Right lobe of liver (tissue), 6 donors: ENCODE measurements at regions not wholly inside any gene's neighbourhood (a gene's known extent, or its start where the extent isn't known, plus 50 kb on each side); places are given as distances from the start of the nearest gene placed in this dataset.
"Not testable (repeated sequence)": the region's sequence is repeated elsewhere in the genome, so short reads cannot be mapped to it uniquely, and the experiment has no call there.

Experiments
- ATAC-seq, 4 donors: fragments of 200-7000 bp; cut with Tn5 transposase; one replicate each; pipeline ENCODE4 v1.9.1; 2020; ENCODE audit warnings: mild to moderate bottlenecking in 4 of 4, moderate library complexity in 4 of 4
- DNase-seq, 3 donors: peaks; one replicate each; pipeline ENCODE4 v3.0.0-alpha.2; 2020
- H3K27ac ChIP-seq, 3 donors: fragments of 200-600 bp; one replicate each; pipeline ENCODE4 v1.8.0; 2022
- H3K27me3 ChIP-seq, 2 donors: fragments of 200-600 bp; one replicate each; pipeline ENCODE4 v1.8.0; 2022
- H3K36me3 ChIP-seq, 4 donors: fragments of 200-600 bp; sonication (generic) in 1 of 4; one replicate each; pipeline versions ENCODE4 v1.5.1 to v1.8.0; 2017 to 2022; ENCODE audit warnings: control low read depth in 1 of 4
- H3K4me1 ChIP-seq, 4 donors: fragments of 200-600 bp; sonication (generic) in 1 of 4; one replicate each; pipeline versions ENCODE4 v1.5.1 to v1.8.0; 2017 to 2022; ENCODE audit warnings: control low read depth in 1 of 4
- H3K4me3 ChIP-seq, 3 donors: fragments of 200-600 bp; one replicate each; pipeline ENCODE4 v1.8.0; 2022
- H3K9me3 ChIP-seq, 4 donors: fragments of 200-600 bp; sonication (generic) in 1 of 4; one replicate each; pipeline versions ENCODE4 v1.5.1 to v1.8.0; 2017 to 2022; ENCODE audit warnings: control low read depth in 1 of 4
- CTCF ChIP-seq, 4 donors: fragments of 200-600 bp in 3 of 4; fragments of 450-650 bp in 1 of 4; IDR thresholded peaks; one replicate each; pipeline versions ENCODE4 v1.5.1 to v1.8.0; 2016 to 2022; ENCODE audit warnings: antibody characterized with exemption in 4 of 4, mild to moderate bottlenecking in 2 of 4
- POLR2A ChIP-seq: fragments of 450-650 bp; IDR thresholded peaks from one replicate; pipeline ENCODE4 v1.6.1; 2017; ENCODE audit warnings: antibody characterized with exemption, mild to moderate bottlenecking
- WGBS: methylation state at CpG from one replicate; pipeline ENCODE4 v1.1.6; 2018; ENCODE audit warnings: low coverage, low lambda C conversion rate; ENCODE audit not compliant: insufficient coverage; ENCODE audit errors: missing lambda C conversion rate; 5-methylcytosine and 5-hydroxymethylcytosine counted together
- intact Hi-C, 2 donors: fragments of 100-400 bp; cut with DNase I; formaldehyde crosslinking; loops; one replicate each; pipeline versions ENCODE4 v1.11.2 to v1.14.1; 2022
- donor health status: DM: no; HTN: yes; CAD: no.
- donor health status: DM: no; HTN: no; CAD: no.
- donor health status: DM: no; HTN: no; CAD: no.
- donor health status: DM: no; HTN: yes; CAD: no.
- donor health status: DM: no; HTN: yes; CAD: no.

- Histone ChIP-seq H3K4me1 (no peaks in the 10 kb centered on the region), H3K36me3 (no peaks in the 10 kb centered on the region), H3K27ac (no peak overlapping the region), H3K4me3 (no peak overlapping the region), H3K27me3 (no peaks in the 10 kb centered on the region), H3K9me3 (no peaks in the 10 kb centered on the region)
- intact Hi-C loops = no loop called here
- DNase-seq (no peak), ATAC-seq (peak in 1 of 4 donors; percentile 21)
- WGBS = 66% methylated on average over 4 of the region's 4 CpGs
- no peak for TF ChIP-seq POLR2A
- no peak for TF ChIP-seq CTCF (IDR thresholded peaks at IDR 0.05)
Observed at GRCh38 chr12:75854681-75855309, 176.8 kb downstream of the PHLDA1 start.

GRCh38 chr12:75854137-75854536 is 177.4 kb downstream of the PHLDA1 start:
- intact Hi-C loops, H3K27me3 ChIP-seq, H3K4me3 ChIP-seq, H3K4me1 ChIP-seq, H3K36me3 ChIP-seq, DNase-seq, H3K27ac ChIP-seq, H3K9me3 ChIP-seq, ATAC-seq: not testable (repeated sequence)
- 90% methylated on average over 4 of the region's 5 CpGs for WGBS

GRCh38 chr12:75853626-75854025 is 177.9 kb downstream of the PHLDA1 start:
- no peaks in the 10 kb centered on the region for H3K27me3 ChIP-seq
- intact Hi-C loops = no loop called here
- H3K4me3 ChIP-seq = no peak overlapping the region
- 43% methylated on average over 1 of the region's 2 CpGs for WGBS
- ATAC-seq (no peak), DNase-seq (no peak)
- no peaks in the 10 kb centered on the region for H3K4me1 ChIP-seq
- no peaks in the 10 kb centered on the region for H3K9me3 ChIP-seq
- TF ChIP-seq CTCF (IDR thresholded peaks at IDR 0.05) (no peak), POLR2A (no peak)
- H3K36me3 ChIP-seq = no peaks in the 10 kb centered on the region
- H3K27ac ChIP-seq = no peak overlapping the region

GRCh38 chr12:75852956-75853355 is 178.6 kb downstream of the PHLDA1 start:
- ATAC-seq = no peak

GRCh38 chr12:75852143-75852542 is 179.4 kb downstream of the PHLDA1 start:
- H3K9me3 ChIP-seq = no peaks in the 10 kb centered on the region
- H3K27me3 ChIP-seq = no peaks in the 10 kb centered on the region
- intact Hi-C loops = no loop called here
- no peak overlapping the region for H3K27ac ChIP-seq
- H3K36me3 ChIP-seq = no peaks in the 10 kb centered on the region
- TF ChIP-seq CTCF (IDR thresholded peaks at IDR 0.05) = no peak
- no peak for TF ChIP-seq POLR2A
- WGBS = 70% methylated on average over 3 of the region's 3 CpGs
- H3K4me3 ChIP-seq = no peak overlapping the region
- DNase-seq = no peak
- no peaks in the 10 kb centered on the region for H3K4me1 ChIP-seq
- no peak for ATAC-seq

More at GRCh38 chr12:75852956-75853355, 178.6 kb downstream of the PHLDA1 start:
- Histone ChIP-seq H3K4me1 (no peaks in the 10 kb centered on the region), H3K4me3 (no peak overlapping the region), H3K9me3 (no peaks in the 10 kb centered on the region), H3K27me3 (no peaks in the 10 kb centered on the region), H3K27ac (no peak overlapping the region), H3K36me3 (no peaks in the 10 kb centered on the region)
- WGBS = 50% methylated on average over 2 of the region's 2 CpGs
- intact Hi-C loops = no loop called here
- no peak for DNase-seq
- TF ChIP-seq POLR2A (no peak), CTCF (IDR thresholded peaks at IDR 0.05) (no peak)
